AG20443 (cell line): ENCODE measurements at regions not wholly inside any gene's neighbourhood (a gene's known extent, or its start where the extent isn't known, plus 50 kb on each side); places are given as distances from the start of the nearest gene placed in this dataset.

Experiments used
- DNase-seq: peaks from one replicate; pipeline ENCODE4 v3.0.0; 2012; ENCODE audit warnings: low spot score, mixed read lengths

GRCh38 chr16:48942996-48943395 lies 333.0 kb upstream of the N4BP1 start:
- no peak for DNase-seq

DNA sequence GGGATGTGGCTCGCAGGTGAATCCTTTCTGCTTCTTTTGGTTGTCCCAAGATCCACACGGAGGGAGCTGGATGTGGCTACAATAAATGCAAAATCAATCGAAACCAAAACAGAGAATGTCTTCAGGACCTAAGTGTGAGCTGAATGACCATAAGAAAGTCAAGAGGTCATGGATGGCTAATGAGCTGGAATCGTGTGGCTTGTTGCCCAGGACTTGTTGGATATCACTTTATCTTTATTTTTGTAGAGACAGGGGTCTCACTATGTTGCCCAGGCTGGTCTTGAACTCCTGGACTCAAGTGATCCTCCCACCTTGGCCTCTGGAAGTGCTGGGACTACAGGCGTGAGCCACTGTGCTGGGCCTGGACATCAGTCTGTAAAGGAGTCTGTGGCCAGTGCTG lies 326.8 kb upstream of the N4BP1 start:
- DNase-seq = no peak

GRCh38 chr16:48932216-48932855 lies 322.4 kb upstream of the N4BP1 start:
- DNase-seq = no peak

- no peak for DNase-seq
These were observed 321.1 kb upstream of the N4BP1 start for GRCh38 chr16:48930951-48931553.

- DNase-seq = no peak
These were observed 309.8 kb upstream of the N4BP1 start for GRCh38 chr16:48919791-48920190.

- DNase-seq = no peak
These were observed 308.7 kb upstream of the N4BP1 start for GRCh38 chr16:48918520-48919258.

GRCh38 chr16:48916566-48916965 lies 306.6 kb upstream of the N4BP1 start:
- no peak for DNase-seq

GRCh38 chr16:48914070-48914469 lies 304.1 kb upstream of the N4BP1 start:
- no peak for DNase-seq

GRCh38 chr16:48913384-48913783 lies 303.4 kb upstream of the N4BP1 start:
- DNase-seq = no peak

DNA sequence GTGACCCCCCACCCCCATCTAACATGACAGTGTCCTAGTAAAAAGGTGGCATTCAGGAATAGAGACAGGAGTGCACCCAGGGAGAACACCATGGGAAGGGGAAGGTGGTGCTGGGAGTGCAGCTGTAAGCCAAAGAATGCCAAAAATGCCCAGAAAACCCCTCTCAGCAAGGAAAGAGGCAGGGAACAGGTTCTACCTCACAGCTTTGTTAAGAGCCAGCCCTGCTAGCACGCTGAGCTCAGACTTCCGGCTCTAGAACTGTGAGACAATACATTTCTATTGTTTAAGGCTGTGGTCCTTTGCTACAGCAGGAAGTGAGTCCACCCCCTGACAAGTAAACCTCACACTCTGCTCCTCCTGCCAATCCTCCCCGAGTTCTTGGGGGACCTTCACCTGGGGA lies 302.4 kb upstream of the N4BP1 start:
- DNase-seq = no peak

- DNase-seq = peak; percentile 18
These were observed 301.7 kb upstream of the N4BP1 start for GRCh38 chr16:48911700-48912099.

GRCh38 chr16:48910214-48910613 lies 300.2 kb upstream of the N4BP1 start:
- no peak for DNase-seq

DNA sequence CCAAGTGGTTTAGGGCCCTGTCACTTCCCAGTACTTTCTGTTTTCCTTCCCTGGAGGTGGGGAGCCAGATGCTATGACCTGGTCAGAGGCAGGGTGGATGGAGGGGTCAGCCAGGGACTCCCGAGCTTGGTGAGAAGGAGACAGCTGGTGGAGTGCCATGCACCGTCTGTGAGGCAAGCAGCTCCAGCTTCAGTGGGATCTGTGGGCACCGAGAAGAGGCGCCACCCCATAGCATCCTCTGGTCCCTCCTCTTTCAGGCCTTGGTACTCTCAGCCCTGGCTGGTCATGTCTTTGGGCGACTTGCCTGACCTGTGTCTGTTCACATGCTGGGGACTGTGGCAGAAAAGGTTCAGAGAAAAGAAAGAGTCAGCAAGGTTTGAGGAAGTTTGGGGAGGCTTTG lies 299.3 kb upstream of the N4BP1 start:
- DNase-seq = no peak

DNA sequence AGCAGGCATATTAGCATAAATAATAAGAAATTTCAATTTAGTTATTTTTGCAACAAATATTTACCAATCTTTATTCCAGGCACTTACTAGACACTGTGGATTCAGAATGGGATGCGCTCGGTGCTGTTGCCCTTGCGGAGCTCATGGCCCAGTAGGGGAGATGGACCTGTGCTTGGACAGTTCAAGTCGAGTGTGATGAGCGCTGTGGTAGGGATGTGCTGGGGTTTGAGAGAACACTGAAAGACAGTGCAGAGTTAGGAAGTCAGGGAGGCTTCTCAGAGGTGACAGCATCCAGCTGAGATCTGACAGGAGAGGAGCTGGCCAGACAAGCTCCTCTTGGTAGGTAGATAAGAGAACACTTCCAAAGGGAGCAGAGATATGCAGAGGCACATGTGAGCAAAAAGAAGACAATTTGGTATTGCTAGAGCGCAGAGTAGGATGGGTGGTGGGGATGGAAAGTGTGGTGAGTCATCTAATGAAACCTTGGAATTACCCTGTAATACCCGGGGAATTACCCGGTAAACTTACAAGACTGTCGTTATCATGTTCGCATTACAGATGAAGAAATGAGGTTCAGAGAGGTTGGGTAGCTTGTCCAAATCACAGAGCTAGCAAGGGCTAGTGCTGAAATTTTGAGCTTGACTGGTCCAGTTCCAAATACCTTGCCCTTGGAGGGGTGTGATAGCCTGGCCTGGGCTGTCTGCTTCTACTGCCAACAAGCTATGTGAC lies 298.1 kb upstream of the N4BP1 start:
- DNase-seq = no peak

DNA sequence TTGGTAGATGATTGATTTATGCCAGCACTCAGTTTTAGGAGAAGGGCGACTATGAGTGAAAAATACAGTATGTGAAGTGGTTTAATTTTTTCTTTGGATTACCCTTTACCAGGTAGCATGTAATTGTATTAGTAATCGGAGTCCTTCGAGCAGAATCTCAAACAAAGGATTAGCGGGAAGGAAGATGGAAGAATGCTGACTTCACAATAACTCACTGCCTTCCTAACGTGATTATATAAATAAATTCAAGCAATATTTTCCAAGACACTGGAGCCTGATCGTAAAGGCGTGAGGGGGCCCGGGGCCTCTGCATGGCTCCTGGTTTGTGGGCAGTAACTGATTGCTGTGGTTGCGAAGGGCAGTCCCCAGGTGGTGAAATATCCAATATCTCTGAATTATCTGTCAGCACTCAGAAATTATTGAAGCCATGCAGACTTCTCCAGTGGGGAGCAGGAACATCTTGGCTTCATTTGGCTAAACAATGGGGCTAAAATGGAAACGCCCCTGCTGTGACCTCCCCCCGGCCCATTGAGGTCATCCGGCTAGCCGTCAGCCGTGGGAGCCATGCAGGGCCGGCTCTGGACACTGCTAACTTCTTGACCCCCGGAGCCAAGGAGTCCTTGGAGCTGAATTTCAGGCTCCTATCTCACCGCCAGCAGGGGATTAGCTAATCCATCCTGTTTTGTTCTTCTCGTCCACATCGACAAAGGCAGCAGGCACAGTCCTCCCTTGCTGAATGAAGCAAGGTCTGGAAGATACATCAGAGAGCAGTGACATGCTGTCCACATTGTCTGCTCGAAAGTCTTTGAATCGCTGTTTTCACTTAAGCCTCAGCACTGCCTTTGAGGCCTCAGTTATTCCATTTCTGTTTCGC lies 295.9 kb upstream of the N4BP1 start:
- no peak for DNase-seq

GRCh38 chr16:48904333-48904732 lies 294.4 kb upstream of the N4BP1 start:
- no peak for DNase-seq

GRCh38 chr16:48903039-48903438 lies 293.1 kb upstream of the N4BP1 start:
- no peak for DNase-seq

DNA sequence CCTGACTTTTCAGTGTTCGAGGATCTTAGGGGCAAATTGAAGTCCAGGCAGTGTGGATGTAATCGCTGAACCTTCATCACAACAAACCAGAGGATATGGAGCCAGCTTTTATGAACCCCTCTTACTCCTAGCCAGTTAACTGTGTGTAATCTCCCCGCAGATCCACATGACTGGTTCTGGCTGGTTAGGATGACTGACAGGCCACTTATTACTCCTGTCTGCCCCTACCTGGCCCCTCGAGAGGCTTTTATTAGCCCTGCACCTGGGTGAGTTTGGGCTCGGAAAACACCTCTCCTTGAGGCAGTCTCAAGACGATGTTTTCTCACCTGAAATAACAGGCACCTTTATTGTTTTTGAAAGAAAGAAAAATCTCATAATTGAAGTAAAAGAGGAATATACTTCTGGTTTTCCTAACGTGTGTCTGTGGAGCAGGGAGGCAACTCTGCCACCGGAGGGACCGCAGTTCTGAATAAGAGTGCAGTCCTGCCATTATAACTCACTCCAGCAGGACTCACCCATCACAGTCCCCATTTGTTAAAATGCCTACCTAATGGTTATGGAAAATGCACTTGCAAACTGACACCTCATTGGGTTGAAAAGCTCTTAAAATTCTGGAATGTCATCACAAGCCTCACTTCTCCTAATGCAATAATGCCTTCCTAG lies 291.9 kb upstream of the N4BP1 start:
- DNase-seq = no peak

GRCh38 chr16:48899500-48899899 lies 289.5 kb upstream of the N4BP1 start:
- DNase-seq = no peak

DNA sequence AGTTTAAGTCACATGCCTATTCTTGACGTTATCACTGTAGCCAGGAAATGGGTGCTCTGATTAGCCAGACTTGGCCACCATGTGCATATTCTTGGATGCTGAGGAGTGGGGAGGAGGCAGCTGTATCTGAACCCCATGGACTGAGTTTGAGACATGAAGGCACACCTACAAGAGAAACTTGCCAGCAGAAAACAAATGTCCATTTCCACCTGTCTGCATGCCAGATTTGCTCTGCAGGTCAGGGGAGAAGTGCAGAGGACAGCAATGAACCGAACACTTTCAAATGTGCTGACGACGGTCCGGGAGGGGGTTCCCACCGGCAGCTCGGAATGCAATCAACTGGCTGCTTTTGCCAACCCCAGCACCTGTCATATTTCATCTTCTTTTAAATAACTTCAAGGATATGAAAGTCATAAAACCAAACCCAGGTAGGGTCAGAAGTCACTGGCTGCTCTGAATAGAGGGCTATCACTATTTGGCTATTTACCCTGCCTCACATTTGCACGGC lies 287.8 kb upstream of the N4BP1 start:
- DNase-seq = no peak

DNA sequence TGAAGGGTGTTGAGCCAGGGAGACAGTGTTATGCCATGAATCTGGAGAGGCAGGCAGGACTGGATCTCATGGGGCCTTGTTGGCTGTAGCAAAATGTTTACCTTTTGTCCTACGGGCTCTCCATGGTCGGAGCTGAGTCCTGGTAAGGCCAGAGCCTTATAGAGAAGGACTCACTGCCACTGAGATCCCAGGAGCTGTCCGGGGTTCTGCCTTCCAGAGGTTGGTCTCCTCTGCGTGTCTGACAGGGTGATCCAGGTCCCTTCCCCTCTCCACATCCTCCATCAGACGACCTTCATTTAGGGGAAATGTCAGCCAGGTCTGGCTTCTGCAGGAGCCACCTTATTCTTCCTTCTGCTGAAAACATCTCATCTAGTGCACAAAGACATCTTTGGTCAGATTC lies 285.2 kb upstream of the N4BP1 start:
- no peak for DNase-seq
